Loucy (cell line): ENCODE measurements at regions not wholly inside any gene's neighbourhood (a gene's known extent, or its start where the extent isn't known, plus 50 kb on each side); places are given as distances from the start of the nearest gene placed in this dataset.

ENCODE experiments used
- H2AFZ ChIP-seq: fragments of 200-600 bp; sonication (generic); 2 replicates; pipeline ENCODE4 v1.6.0; 2016; ENCODE audit warnings: antibody characterized with exemption, mild to moderate bottlenecking, low read length, moderate library complexity
- H3F3A ChIP-seq: fragments of 200-600 bp; 2 replicates; pipeline ENCODE4 v1.6.0; 2016; ENCODE audit warnings: antibody characterized with exemption, low read depth, mild to moderate bottlenecking
- H3K27me3 ChIP-seq: fragments of 200-600 bp; sonication (generic); 2 replicates; pipeline ENCODE4 v1.6.1; 2014; ENCODE audit warnings: low read length, mild to moderate bottlenecking; ENCODE audit not compliant: insufficient read depth, poor library complexity, severe bottlenecking
- H3K36me3 ChIP-seq: fragments of 200-600 bp; sonication (generic); 2 replicates; pipeline ENCODE4 v1.6.1; 2016; ENCODE audit warnings: low read length; ENCODE audit not compliant: insufficient read depth
- H3K4me1 ChIP-seq: fragments of 200-600 bp; sonication (generic); 2 replicates; pipeline ENCODE4 v1.5.1; 2014; ENCODE audit warnings: low read length, mild to moderate bottlenecking; ENCODE audit not compliant: insufficient read depth, poor library complexity, severe bottlenecking
- H3K4me2 ChIP-seq: fragments of 200-600 bp; sonication (generic); 2 replicates; pipeline ENCODE4 v1.6.0; 2014; ENCODE audit warnings: antibody characterized with exemption, low read length, low read depth, mild to moderate bottlenecking; ENCODE audit not compliant: poor library complexity, severe bottlenecking
- H3K4me3 ChIP-seq: fragments of 200-600 bp; sonication (generic); 2 replicates; pipeline ENCODE4 v1.5.1; 2014; ENCODE audit warnings: low read length, mild to moderate bottlenecking, mixed read lengths; ENCODE audit not compliant: poor library complexity, severe bottlenecking
- H3K79me2 ChIP-seq: fragments of 200-600 bp; sonication (generic); 2 replicates; pipeline ENCODE4 v1.6.1; 2014; ENCODE audit warnings: low read length; ENCODE audit not compliant: insufficient read depth
- H3K9ac ChIP-seq: fragments of 200-600 bp; sonication (generic); 2 replicates; pipeline ENCODE4 v1.6.0; 2014; ENCODE audit warnings: mild to moderate bottlenecking, low read depth, low read length, moderate library complexity; ENCODE audit not compliant: poor library complexity, severe bottlenecking
- H3K9me2 ChIP-seq: fragments of 200-600 bp; sonication (generic); replicated peaks from 2 replicates; pipeline ENCODE4 v1.6.1; 2016; ENCODE audit warnings: low read depth, low read length, mixed read lengths
- H3K9me3 ChIP-seq: fragments of 200-600 bp; sonication (generic); 2 replicates; pipeline ENCODE4 v1.6.1; 2014; ENCODE audit warnings: mild to moderate bottlenecking, antibody characterized with exemption, low read length, low read depth; ENCODE audit not compliant: insufficient read depth
- H4K20me1 ChIP-seq: fragments of 200-600 bp; sonication (generic); 2 replicates; pipeline ENCODE4 v1.6.0; 2014; ENCODE audit warnings: antibody characterized with exemption, low read length, mild to moderate bottlenecking; ENCODE audit not compliant: insufficient read depth, poor library complexity, severe bottlenecking
- CTCF ChIP-seq: fragments of 200-600 bp; sonication (generic); conservative IDR thresholded peaks from 2 replicates; pipeline ENCODE4 v1.5.1; 2014; ENCODE audit warnings: mild to moderate bottlenecking, antibody characterized with exemption, low read length
- EZH2phosphoT487 ChIP-seq: fragments of 200-600 bp; IDR thresholded peaks from 2 replicates; pipeline ENCODE4 v1.6.1; 2018; ENCODE audit warnings: antibody characterized with exemption, mild to moderate bottlenecking, moderate library complexity, borderline replicate concordance

GRCh38 chr1:185418472-185418871 is 101.4 kb upstream of the IVNS1ABP start:
- no peaks in the 10 kb centered on the region for H3K9me3 ChIP-seq
- H3K9ac ChIP-seq: no peak overlapping the region
- H2AFZ ChIP-seq: no peak overlapping the region
- H4K20me1 ChIP-seq: no peaks in the 10 kb centered on the region
- TF ChIP-seq CTCF: no peak
- TF ChIP-seq EZH2phosphoT487: no peak
- no peaks in the 10 kb centered on the region for H3K27me3 ChIP-seq
- H3K36me3 ChIP-seq: no peaks in the 10 kb centered on the region
- H3K4me2 ChIP-seq: no peak overlapping the region
- H3K4me1 ChIP-seq: no peaks in the 10 kb centered on the region
- H3K9me2 ChIP-seq: no peaks in the 10 kb centered on the region
- no peaks in the 10 kb centered on the region for H3F3A ChIP-seq
- H3K4me3 ChIP-seq: no peak overlapping the region
- H3K79me2 ChIP-seq: no peaks in the 10 kb centered on the region

DNA sequence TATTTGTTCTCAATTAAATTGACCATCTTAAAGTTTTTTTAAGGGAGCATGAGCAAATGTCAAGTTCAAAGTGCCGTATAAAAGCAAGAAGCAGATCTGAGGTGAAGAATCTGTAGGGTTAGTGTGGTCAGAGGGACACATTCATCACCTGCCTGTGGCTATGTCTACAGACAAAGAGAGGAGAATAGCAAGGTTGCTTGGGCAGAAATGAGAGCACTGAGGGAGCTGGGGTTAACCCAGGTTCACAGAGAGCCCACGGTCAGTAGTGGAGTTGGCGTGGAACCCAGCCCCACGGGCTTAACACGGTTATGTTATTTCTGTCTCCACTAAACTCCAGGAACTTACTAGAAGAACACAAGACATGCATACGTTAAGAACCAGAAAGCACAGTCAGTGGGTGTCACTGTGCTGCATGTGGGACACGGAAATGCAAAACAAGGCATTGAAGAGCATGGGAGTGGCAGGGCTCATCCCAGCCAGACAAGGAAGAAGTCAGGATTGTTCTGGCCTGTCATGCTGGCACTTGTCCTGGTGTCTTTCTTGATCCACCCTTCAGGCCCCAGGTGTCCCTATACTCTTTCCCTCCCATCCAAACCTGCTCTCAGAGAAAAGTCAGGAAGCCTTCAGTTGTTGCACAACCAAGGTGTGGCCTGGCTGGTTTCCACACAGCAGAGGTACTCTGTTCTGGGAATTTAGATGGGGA is 95.5 kb upstream of the IVNS1ABP start:
- Histone ChIP-seq H3K4me3 (no peak overlapping the region), H3K79me2 (no peaks in the 10 kb centered on the region), H3F3A (no peaks in the 10 kb centered on the region), H3K27me3 (no peaks in the 10 kb centered on the region), H2AFZ (no peak overlapping the region), H3K9me2 (no peaks in the 10 kb centered on the region), H3K9ac (no peak overlapping the region), H3K36me3 (no peaks in the 10 kb centered on the region), H3K4me1 (no peaks in the 10 kb centered on the region), H3K4me2 (no peak overlapping the region), H3K9me3 (no peaks in the 10 kb centered on the region), H4K20me1 (no peaks in the 10 kb centered on the region)
- no peak for TF ChIP-seq EZH2phosphoT487
- TF ChIP-seq CTCF: no peak

GRCh38 chr1:185409763-185410528 is 92.9 kb upstream of the IVNS1ABP start:
- H3K4me2 ChIP-seq: no peak overlapping the region
- H3K36me3 ChIP-seq: no peaks in the 10 kb centered on the region
- no peaks in the 10 kb centered on the region for H3K79me2 ChIP-seq
- no peak for TF ChIP-seq CTCF
- no peak for TF ChIP-seq EZH2phosphoT487
- H3K4me3 ChIP-seq: no peak overlapping the region
- H3F3A ChIP-seq: no peaks in the 10 kb centered on the region
- no peaks in the 10 kb centered on the region for H4K20me1 ChIP-seq
- H3K27me3 ChIP-seq: no peaks in the 10 kb centered on the region
- no peaks in the 10 kb centered on the region for H3K4me1 ChIP-seq
- H3K9me2 ChIP-seq: no peaks in the 10 kb centered on the region
- H3K9me3 ChIP-seq: no peaks in the 10 kb centered on the region
- H2AFZ ChIP-seq: no peak overlapping the region
- H3K9ac ChIP-seq: no peak overlapping the region
